CD4-positive, alpha-beta memory T cell (primary cell): ENCODE measurements at regions not wholly inside any gene's neighbourhood (a gene's known extent, or its start where the extent isn't known, plus 50 kb on each side); places are given as distances from the start of the nearest gene placed in this dataset.
"Not testable (repeated sequence)": the region's sequence is repeated elsewhere in the genome, so short reads cannot be mapped to it uniquely, and the experiment has no call there.

Source experiments
- CTCF ChIA-PET: fragments of 350-600 bp; sonication (Branson Sonifier 250); formaldehyde crosslinking; loops from one replicate; lab custom pipeline; 2021; ENCODE audit warnings: inconsistent platforms; ENCODE audit not compliant: partially characterized antibody; lab: Charles Lee
- POLR2A ChIA-PET: fragments of 350-600 bp; sonication (Branson Sonifier 250); formaldehyde crosslinking; loops from one replicate; lab custom pipeline; 2021; ENCODE audit not compliant: partially characterized antibody; lab: Charles Lee
- DNase-seq, 5 donors: peaks; one replicate each; pipeline versions ENCODE4 v3.0.0 to v3.0.0-alpha.2; 2020 to 2022; ENCODE audit warnings: mixed read lengths in 1 of 5
- H3K27ac ChIP-seq: one replicate; pipeline ENCODE4 v1.7.0; 2013; ENCODE audit warnings: low read depth, low read length
- H3K27me3 ChIP-seq: 2 replicates; pipeline ENCODE4 v1.7.0; 2013; ENCODE audit warnings: mild to moderate bottlenecking, low read length, moderate library complexity; ENCODE audit not compliant: insufficient read depth
- H3K36me3 ChIP-seq: 2 replicates; pipeline ENCODE4 v1.7.0; 2013; ENCODE audit warnings: mild to moderate bottlenecking, low read length, moderate library complexity; ENCODE audit not compliant: insufficient read depth
- H3K4me1 ChIP-seq: 2 replicates; pipeline ENCODE4 v1.7.0; 2013; ENCODE audit warnings: mild to moderate bottlenecking, low read length, moderate library complexity; ENCODE audit not compliant: insufficient read depth
- H3K4me3 ChIP-seq, 2 donors: one replicate each; pipeline ENCODE4 v1.7.0; 2013; ENCODE audit warnings: low read length in 2 of 2, mild to moderate bottlenecking in 1 of 2
- H3K9me3 ChIP-seq, 2 donors: one replicate each; pipeline ENCODE4 v1.7.0; 2013; ENCODE audit warnings: low read length in 2 of 2, control low read depth in 1 of 2; ENCODE audit not compliant: control insufficient read depth in 1 of 2
- H3K27ac Mint-ChIP-seq, 7 donors: one replicate each; pipeline ENCODE4 v1.8.0; 2020 to 2021; ENCODE audit warnings: mixed read lengths in 7 of 7, mild to moderate bottlenecking in 6 of 7, inconsistent platforms in 3 of 7, moderate library complexity in 3 of 7
- H3K27me3 Mint-ChIP-seq, 2 donors: one replicate each; pipeline ENCODE4 v1.8.0; 2020 to 2021; ENCODE audit warnings: mixed read lengths in 2 of 2
- H3K36me3 Mint-ChIP-seq, 2 donors: one replicate each; pipeline ENCODE4 v1.8.0; 2020 to 2021; ENCODE audit warnings: mixed read lengths in 2 of 2, inconsistent platforms in 1 of 2, mild to moderate bottlenecking in 1 of 2
- H3K4me1 Mint-ChIP-seq, 4 donors: one replicate each; pipeline ENCODE4 v1.8.0; 2020 to 2021; ENCODE audit warnings: mixed read lengths in 4 of 4, mild to moderate bottlenecking in 1 of 4
- H3K4me3 Mint-ChIP-seq, 8 donors: one replicate each; pipeline ENCODE4 v1.8.0; 2020 to 2021; ENCODE audit warnings: mixed read lengths in 8 of 8, mild to moderate bottlenecking in 7 of 8, moderate library complexity in 6 of 8, inconsistent platforms in 3 of 8
- H3K9me3 Mint-ChIP-seq, 8 donors: one replicate each; pipeline ENCODE4 v1.8.0; 2020 to 2021; ENCODE audit warnings: mixed read lengths in 8 of 8, mild to moderate bottlenecking in 5 of 8, inconsistent platforms in 3 of 8, moderate library complexity in 1 of 8
- intact Hi-C: fragments of 100-400 bp; cut with micrococcal nuclease; formaldehyde crosslinking; loops from one replicate; pipeline ENCODE4 v1.15.1; 2023

DNA sequence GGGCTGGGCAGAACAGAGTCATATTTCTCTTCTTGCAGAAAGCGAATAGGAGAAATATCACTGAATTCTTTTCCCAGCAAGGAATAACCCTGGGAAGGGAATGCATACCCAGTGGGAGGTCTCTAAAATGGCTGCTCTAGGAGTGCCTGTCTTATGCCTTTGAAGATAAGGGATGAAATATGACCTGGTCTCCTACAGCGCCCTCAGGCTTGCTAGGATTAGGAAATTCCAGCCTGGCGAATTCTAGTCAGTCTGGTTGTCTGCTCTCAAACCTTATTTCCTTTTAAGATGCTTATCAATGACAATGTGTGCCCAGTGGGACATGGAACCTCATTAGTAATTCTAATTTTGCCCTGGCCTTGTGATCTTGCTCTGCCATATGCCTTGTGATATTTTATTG, 677.7 kb downstream of the RWDD3 start:
- H3K36me3 ChIP-seq, H3K27me3 Mint-ChIP-seq, H3K4me1 ChIP-seq, POLR2A ChIA-PET, H3K27me3 ChIP-seq, H3K27ac ChIP-seq, H3K4me3 Mint-ChIP-seq, H3K9me3 ChIP-seq, H3K4me3 ChIP-seq, H3K27ac Mint-ChIP-seq, DNase-seq, CTCF ChIA-PET, intact Hi-C loops, H3K36me3 Mint-ChIP-seq, H3K4me1 Mint-ChIP-seq: not testable (repeated sequence)
- H3K9me3 Mint-ChIP-seq: peaks cover 5 to 37% (median 18%) of the 10 kb centered on the region in 8 donors

DNA sequence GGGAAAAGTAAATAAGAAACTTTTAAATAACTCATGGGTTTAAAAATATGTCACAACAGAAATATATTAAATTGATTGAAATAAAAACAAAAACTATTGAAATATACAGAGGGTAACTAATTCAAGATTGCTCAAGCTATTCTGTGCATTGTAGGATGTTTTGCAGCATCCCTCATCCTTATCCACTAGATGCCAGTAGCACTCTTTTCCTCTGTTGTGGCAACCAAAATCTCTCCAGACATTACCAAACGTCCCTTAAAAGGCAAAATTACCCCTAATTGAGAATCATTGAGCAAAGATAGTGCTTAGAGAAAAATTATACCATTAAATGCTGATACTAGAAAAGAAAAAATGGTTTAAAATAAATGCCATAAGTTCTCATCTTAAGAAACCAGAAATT, 682.6 kb downstream of the RWDD3 start:
- Mint-ChIP-seq H3K9me3 (peaks cover 0 to 25% (median 14%) of the 10 kb centered on the region in 8 donors), H3K4me3 (no peak overlapping the region), H3K27ac (no peak overlapping the region), H3K27me3 (peaks cover 0 to 1% of the 10 kb centered on the region in 2 donors), H3K4me1 (no peaks in the 10 kb centered on the region), H3K36me3 (no peaks in the 10 kb centered on the region)
- peaks cover 0 to 4% of the 10 kb centered on the region in 2 donors for H3K9me3 ChIP-seq
- intact Hi-C loops: no loop called here
- POLR2A ChIA-PET: no interaction called here
- DNase-seq: no peak
- H3K36me3 ChIP-seq: no peaks in the 10 kb centered on the region
- H3K4me3 ChIP-seq: no peak overlapping the region
- H3K27me3 ChIP-seq: no peaks in the 10 kb centered on the region
- no peaks in the 10 kb centered on the region for H3K4me1 ChIP-seq
- CTCF ChIA-PET: no interaction called here
- H3K27ac ChIP-seq: no peak overlapping the region

DNA sequence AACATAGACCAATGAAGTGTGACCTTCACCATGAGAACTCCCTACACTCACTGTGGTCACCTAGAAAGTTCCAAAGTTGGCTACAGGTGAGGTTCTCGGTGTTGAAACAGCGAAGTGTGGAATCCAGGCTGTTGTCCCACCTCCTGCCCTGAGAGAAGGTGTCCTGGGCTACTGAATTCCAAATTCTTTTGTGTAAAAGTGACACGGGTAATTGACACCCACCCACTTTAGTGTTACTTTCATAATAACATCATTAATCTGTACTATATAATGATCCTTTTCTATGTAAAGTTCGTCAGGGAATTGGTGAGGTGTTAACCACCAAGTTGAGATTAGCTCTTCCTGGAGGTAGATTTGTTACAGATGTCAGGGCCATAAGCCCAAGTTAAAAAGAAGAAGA, 690.7 kb downstream of the RWDD3 start:
- ChIA-PET CTCF (no interaction called here), POLR2A (no interaction called here)
- H3K27ac Mint-ChIP-seq: no peak overlapping the region

GRCh38 chr1:95926331-95926730, 692.3 kb downstream of the RWDD3 start:
- CTCF ChIA-PET: no interaction called here
- peaks cover 0 to 6% (median 2%) of the 10 kb centered on the region in 8 donors for H3K9me3 Mint-ChIP-seq
- no peak overlapping the region for H3K4me3 Mint-ChIP-seq

More for the DNA sequence above, 690.7 kb downstream of the RWDD3 start:
- no peaks in the 10 kb centered on the region for H3K4me1 Mint-ChIP-seq
- no peak overlapping the region for H3K4me3 Mint-ChIP-seq
- no peaks in the 10 kb centered on the region for H3K27me3 Mint-ChIP-seq
- H3K36me3 ChIP-seq: no peaks in the 10 kb centered on the region
- H3K9me3 ChIP-seq: no peaks in the 10 kb centered on the region
- DNase-seq: no peak
- H3K27ac ChIP-seq: no peak overlapping the region
- H3K27me3 ChIP-seq: no peaks in the 10 kb centered on the region
- intact Hi-C loops: no loop called here
- H3K36me3 Mint-ChIP-seq: no peaks in the 10 kb centered on the region
- H3K4me1 ChIP-seq: no peaks in the 10 kb centered on the region
- no peak overlapping the region for H3K4me3 ChIP-seq
- H3K9me3 Mint-ChIP-seq: peaks cover 0 to 9% (median 3%) of the 10 kb centered on the region in 8 donors

DNA sequence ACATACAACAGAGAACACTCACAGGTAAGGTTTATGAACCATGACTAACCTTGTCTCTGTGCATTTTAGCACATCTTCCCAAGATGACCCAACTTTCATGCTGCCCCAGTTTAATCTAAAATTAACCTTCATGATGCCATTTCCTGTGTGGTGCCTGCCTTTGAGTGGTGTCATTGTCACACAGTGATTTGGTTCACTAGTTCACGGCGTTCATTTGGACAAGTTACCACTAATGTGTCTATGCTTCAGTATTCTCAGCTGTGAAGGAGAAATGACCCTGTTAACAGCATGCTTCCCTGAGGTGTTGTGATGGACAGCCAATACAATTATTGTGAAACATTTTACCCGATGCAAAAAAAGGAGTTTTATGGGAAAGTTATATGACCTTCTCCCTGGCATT, 693.1 kb downstream of the RWDD3 start:
- Mint-ChIP-seq H3K27me3 (no peaks in the 10 kb centered on the region), H3K36me3 (no peaks in the 10 kb centered on the region), H3K4me1 (no peaks in the 10 kb centered on the region), H3K4me3 (no peak overlapping the region), H3K9me3 (peaks cover 0 to 13% (median 2%) of the 10 kb centered on the region in 8 donors), H3K27ac (no peak overlapping the region)
- intact Hi-C loops: no loop called here
- Histone ChIP-seq H3K4me3 (no peak overlapping the region), H3K27me3 (no peaks in the 10 kb centered on the region), H3K36me3 (no peaks in the 10 kb centered on the region), H3K27ac (no peak overlapping the region), H3K4me1 (no peaks in the 10 kb centered on the region), H3K9me3 (no peaks in the 10 kb centered on the region)
- CTCF ChIA-PET: no interaction called here
- DNase-seq: no peak
- POLR2A ChIA-PET: no interaction called here

More at GRCh38 chr1:95926331-95926730, 692.3 kb downstream of the RWDD3 start:
- H3K4me1 Mint-ChIP-seq: no peaks in the 10 kb centered on the region
- no peaks in the 10 kb centered on the region for H3K9me3 ChIP-seq
- H3K27me3 ChIP-seq: no peaks in the 10 kb centered on the region
- POLR2A ChIA-PET: no interaction called here
- H3K27ac Mint-ChIP-seq: no peak overlapping the region
- no peak for DNase-seq
- H3K27me3 Mint-ChIP-seq: no peaks in the 10 kb centered on the region
- no peaks in the 10 kb centered on the region for H3K36me3 Mint-ChIP-seq
- no peak overlapping the region for H3K27ac ChIP-seq
- H3K4me1 ChIP-seq: no peaks in the 10 kb centered on the region
- H3K4me3 ChIP-seq: no peak overlapping the region
- intact Hi-C loops: no loop called here
- no peaks in the 10 kb centered on the region for H3K36me3 ChIP-seq

DNA sequence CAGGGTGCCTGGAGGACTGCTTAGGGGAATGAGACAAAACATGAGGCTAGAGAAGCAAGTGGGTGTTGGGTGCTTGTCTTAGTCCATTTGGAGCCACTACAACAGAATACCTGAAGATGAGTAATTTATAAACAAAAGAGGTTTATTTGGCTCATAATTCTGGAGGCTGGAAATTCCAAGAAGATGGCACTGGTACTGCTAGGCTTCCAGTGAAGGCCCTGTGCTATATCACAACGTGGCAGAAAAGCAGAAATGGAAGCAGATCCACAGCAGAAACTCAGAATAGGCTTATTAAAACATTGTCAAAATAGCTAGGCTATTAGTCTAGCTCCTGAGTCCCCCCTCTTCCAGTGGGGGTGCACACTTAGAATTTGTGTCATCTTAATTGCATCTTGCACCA, 701.7 kb downstream of the RWDD3 start:
- ChIA-PET POLR2A (no interaction called here), CTCF (no interaction called here)
- peaks cover 0 to 3% of the 10 kb centered on the region in 2 donors for H3K9me3 ChIP-seq
- no peaks in the 10 kb centered on the region for H3K36me3 Mint-ChIP-seq
- H3K4me1 ChIP-seq: no peaks in the 10 kb centered on the region
- H3K4me3 Mint-ChIP-seq: no peak overlapping the region
- no peaks in the 10 kb centered on the region for H3K27me3 ChIP-seq
- H3K27ac Mint-ChIP-seq: no peak overlapping the region
- H3K4me3 ChIP-seq: no peak overlapping the region
- H3K27me3 Mint-ChIP-seq: no peaks in the 10 kb centered on the region
- H3K27ac ChIP-seq: no peak overlapping the region
- no peaks in the 10 kb centered on the region for H3K4me1 Mint-ChIP-seq
- peaks cover 0 to 14% (median 2%) of the 10 kb centered on the region in 8 donors for H3K9me3 Mint-ChIP-seq
- no peaks in the 10 kb centered on the region for H3K36me3 ChIP-seq
- DNase-seq: no peak
- intact Hi-C loops: no loop called here

GRCh38 chr1:95941121-95941798, 707.2 kb downstream of the RWDD3 start:
- Histone ChIP-seq H3K9me3 (no peaks in the 10 kb centered on the region), H3K4me3 (no peak overlapping the region), H3K27ac (no peak overlapping the region), H3K4me1 (no peaks in the 10 kb centered on the region), H3K27me3 (no peaks in the 10 kb centered on the region), H3K36me3 (no peaks in the 10 kb centered on the region)
- DNase-seq: no peak
- Mint-ChIP-seq H3K4me1 (no peaks in the 10 kb centered on the region), H3K27me3 (no peaks in the 10 kb centered on the region), H3K9me3 (peaks cover 0 to 5% (median 1%) of the 10 kb centered on the region in 8 donors), H3K4me3 (no peak overlapping the region), H3K36me3 (no peaks in the 10 kb centered on the region), H3K27ac (no peak overlapping the region)
- intact Hi-C loops: no loop called here
- CTCF ChIA-PET: no interaction called here
- POLR2A ChIA-PET: no interaction called here
